ENCODE measurements at regions not wholly inside any gene's neighbourhood (a gene's known extent, or its start where the extent isn't known, plus 50 kb on each side); places are given as distances from the start of the nearest gene placed in this dataset.
"Not testable (repeated sequence)": the region's sequence is repeated elsewhere in the genome, so short reads cannot be mapped to it uniquely, and the experiment has no call there.

- Histone ChIP-seq H3K27me3 (ENCODE audit: control insufficient read depth in 2 of 2, insufficient read depth in 2 of 2, low read length in 2 of 2) (no peaks in the 10 kb centered on the region), H4K20me1 (replicated peaks; ENCODE audit: control insufficient read depth, extremely low read depth, insufficient read depth, low read length) (no peaks in the 10 kb centered on the region), H2AFZ (ENCODE audit: low read depth, low read length) (no peak overlapping the region), H3K9me1 (replicated peaks; ENCODE audit: control insufficient read depth, extremely low read depth, insufficient read depth, low read length) (no peaks in the 10 kb centered on the region), H3K4me1 (ENCODE audit: control insufficient read depth, extremely low read depth, insufficient read depth, low read length) (no peaks in the 10 kb centered on the region), H3K9ac (replicated peaks; ENCODE audit: extremely low read depth, insufficient read depth, low read length) (no peak overlapping the region), H3K79me2 (ENCODE audit: control insufficient read depth, insufficient read depth, low read length) (no peaks in the 10 kb centered on the region), H3K9me3 (replicated peaks; ENCODE audit: control insufficient read depth, insufficient read depth, low read length) (no peaks in the 10 kb centered on the region), H3K27ac (ENCODE audit: insufficient read depth, low read depth, low read length) (no peak overlapping the region), H3K4me3 (replicated peaks in 1 of 3; ENCODE audit: insufficient read depth in 1 of 3, low read depth in 1 of 3, low read length in 3 of 3) (no peak overlapping the region), H3K36me3 (ENCODE audit: control insufficient read depth in 2 of 2, extremely low read depth in 1 of 2, insufficient read depth in 2 of 2, low read length in 2 of 2) (no peaks in the 10 kb centered on the region), H3K4me2 (ENCODE audit: insufficient read depth, low read length) (no peak overlapping the region)
- intact Hi-C loops (cut with micrococcal nuclease): loop anchor here (10.0 kb wide), 1 partner anchor 846 kb away; no protein-coding TSS in a partner anchor
- no peak for TF ChIP-seq POLR2A (IDR thresholded peaks at IDR 0.05; ENCODE audit: low read depth, low read length)
- CTCF ChIA-PET: interaction anchor here (0.8 to 7.5 kb wide), 3 partner anchors 560 to 590 kb away, joined by 3 to 123 read pairs (median 3); no protein-coding TSS in a partner anchor
- no TSS peak for BruUV-seq (replicated peaks)
- dilution Hi-C loops (cut with MboI; ENCODE audit: extremely low pct_ligation_motif_present, low sequenced_read_pairs): no loop called here
- POLR2A ChIA-PET: no interaction called here
- DNase-seq (ENCODE audit: low read depth, low spot score) (no peak), FAIRE-seq (no peak)
Observed at GRCh38 chr1:228669242-228669585, 66.1 kb upstream of the RHOU start.

GRCh38 chr1:228681076-228681565, 54.2 kb upstream of the RHOU start:
- BruUV-seq (replicated peaks); intact Hi-C loops (cut with micrococcal nuclease); H3K27me3 ChIP-seq (ENCODE audit: control insufficient read depth in 2 of 2, insufficient read depth in 2 of 2, low read length in 2 of 2); H3K9me3 ChIP-seq (replicated peaks; ENCODE audit: control insufficient read depth, insufficient read depth, low read length); H3K36me3 ChIP-seq (ENCODE audit: control insufficient read depth in 2 of 2, extremely low read depth in 1 of 2, insufficient read depth in 2 of 2, low read length in 2 of 2); POLR2A ChIA-PET; dilution Hi-C loops (cut with MboI; ENCODE audit: extremely low pct_ligation_motif_present, low sequenced_read_pairs); H3K9me1 ChIP-seq (replicated peaks; ENCODE audit: control insufficient read depth, extremely low read depth, insufficient read depth, low read length); H4K20me1 ChIP-seq (replicated peaks; ENCODE audit: control insufficient read depth, extremely low read depth, insufficient read depth, low read length); H2AFZ ChIP-seq (ENCODE audit: low read depth, low read length); H3K27ac ChIP-seq (ENCODE audit: insufficient read depth, low read depth, low read length); H3K4me2 ChIP-seq (ENCODE audit: insufficient read depth, low read length); H3K4me1 ChIP-seq (ENCODE audit: control insufficient read depth, extremely low read depth, insufficient read depth, low read length); H3K9ac ChIP-seq (replicated peaks; ENCODE audit: extremely low read depth, insufficient read depth, low read length); DNase-seq (ENCODE audit: low read depth, low spot score); H3K79me2 ChIP-seq (ENCODE audit: control insufficient read depth, insufficient read depth, low read length); H3K4me3 ChIP-seq (replicated peaks in 1 of 3; ENCODE audit: insufficient read depth in 1 of 3, low read depth in 1 of 3, low read length in 3 of 3); FAIRE-seq: not testable (repeated sequence)
- CTCF ChIA-PET: interaction anchor here (1.1 kb wide), 2 partner anchors 8 to 10 kb away, joined by 3 to 4 read pairs; no protein-coding TSS in a partner anchor

GRCh38 chr1:228683428-228683827, 51.9 kb upstream of the RHOU start:
- H3K27me3 ChIP-seq (ENCODE audit: control insufficient read depth in 2 of 2, insufficient read depth in 2 of 2, low read length in 2 of 2): no peaks in the 10 kb centered on the region
- intact Hi-C loops (cut with micrococcal nuclease): no loop called here
- no peak overlapping the region for H3K27ac ChIP-seq (ENCODE audit: insufficient read depth, low read depth, low read length)
- BruUV-seq (replicated peaks): no TSS peak
- FAIRE-seq (no peak), DNase-seq (ENCODE audit: low read depth, low spot score) (no peak)
- no peaks in the 10 kb centered on the region for H3K36me3 ChIP-seq (ENCODE audit: control insufficient read depth in 2 of 2, extremely low read depth in 1 of 2, insufficient read depth in 2 of 2, low read length in 2 of 2)
- H3K4me2 ChIP-seq (ENCODE audit: insufficient read depth, low read length): no peak overlapping the region
- H4K20me1 ChIP-seq (replicated peaks; ENCODE audit: control insufficient read depth, extremely low read depth, insufficient read depth, low read length): no peaks in the 10 kb centered on the region
- TF ChIP-seq GATA2 (IDR thresholded peaks at IDR 0.05; ENCODE audit: insufficient read depth, insufficient read length, low read depth, low read length) (no peak), POLR2A (IDR thresholded peaks at IDR 0.05; ENCODE audit: low read depth, low read length) (no peak), MAX (IDR thresholded peaks at IDR 0.05; ENCODE audit: insufficient read depth, insufficient read length) (no peak), EZH2 (IDR thresholded peaks at IDR 0.05; ENCODE audit: borderline replicate concordance, low read depth, low read length, severe bottlenecking) (no peak), JUN (IDR thresholded peaks at IDR 0.05; ENCODE audit: borderline replicate concordance, insufficient read depth, insufficient read length, low read depth) (no peak), CTCF (IDR thresholded peaks at IDR 0.05; ENCODE audit: extremely low read depth in 1 of 2, insufficient read depth in 1 of 2, low read depth in 1 of 2, low read length in 2 of 2) (no peak), FOS (IDR thresholded peaks at IDR 0.05; ENCODE audit: borderline replicate concordance, insufficient read depth, low read length) (no peak), MYC (IDR thresholded peaks at IDR 0.05; ENCODE audit: low read depth, low read length) (no peak), POLR2AphosphoS5 (IDR thresholded peaks at IDR 0.05; ENCODE audit: insufficient read depth, low read depth, low read length) (no peak)
- POLR2A ChIA-PET: no interaction called here
- CTCF ChIA-PET: no interaction called here
- H3K9me1 ChIP-seq (replicated peaks; ENCODE audit: control insufficient read depth, extremely low read depth, insufficient read depth, low read length): no peaks in the 10 kb centered on the region
- H3K4me1 ChIP-seq (ENCODE audit: control insufficient read depth, extremely low read depth, insufficient read depth, low read length): no peaks in the 10 kb centered on the region
- no peaks in the 10 kb centered on the region for H3K9me3 ChIP-seq (replicated peaks; ENCODE audit: control insufficient read depth, insufficient read depth, low read length)
- no peak overlapping the region for H3K4me3 ChIP-seq (replicated peaks in 1 of 3; ENCODE audit: insufficient read depth in 1 of 3, low read depth in 1 of 3, low read length in 3 of 3)
- H3K79me2 ChIP-seq (ENCODE audit: control insufficient read depth, insufficient read depth, low read length): no peaks in the 10 kb centered on the region
- dilution Hi-C loops (cut with MboI; ENCODE audit: extremely low pct_ligation_motif_present, low sequenced_read_pairs): no loop called here
- H2AFZ ChIP-seq (ENCODE audit: low read depth, low read length): no peak overlapping the region
- no peak overlapping the region for H3K9ac ChIP-seq (replicated peaks; ENCODE audit: extremely low read depth, insufficient read depth, low read length)
